HG03103 (cell line): ENCODE measurements at regions not wholly inside any gene's neighbourhood (a gene's known extent, or its start where the extent isn't known, plus 50 kb on each side); places are given as distances from the start of the nearest gene placed in this dataset.
"Not testable (repeated sequence)": the region's sequence is repeated elsewhere in the genome, so short reads cannot be mapped to it uniquely, and the experiment has no call there.

Experiments
- ATAC-seq: cut with Tn5 transposase; IDR thresholded peaks from one replicate; pipeline ENCODE4 v1.9.1; 2021; ENCODE audit warnings: low read depth; ENCODE audit not compliant: unreplicated experiment

DNA sequence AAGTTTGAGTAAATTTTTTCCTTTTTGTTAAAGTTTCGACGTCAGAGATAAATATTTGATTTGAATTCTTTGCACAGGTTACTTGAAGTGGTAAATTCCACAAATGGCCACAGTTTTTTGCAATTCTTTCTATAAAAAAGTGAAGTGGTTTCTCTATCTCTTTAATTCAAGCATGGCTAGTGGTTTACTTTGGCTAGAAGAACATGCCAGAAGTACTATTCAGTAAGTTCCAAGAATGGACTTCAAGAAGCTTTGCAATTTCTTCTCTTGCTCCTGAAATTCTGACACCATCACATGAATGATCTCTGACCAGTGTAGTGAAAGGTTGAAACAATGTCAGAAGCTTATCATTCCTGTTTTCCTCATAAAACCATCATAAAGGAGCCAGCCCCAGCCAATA lies 55.7 kb upstream of the RNPC3 start:
- ATAC-seq = no peak

DNA sequence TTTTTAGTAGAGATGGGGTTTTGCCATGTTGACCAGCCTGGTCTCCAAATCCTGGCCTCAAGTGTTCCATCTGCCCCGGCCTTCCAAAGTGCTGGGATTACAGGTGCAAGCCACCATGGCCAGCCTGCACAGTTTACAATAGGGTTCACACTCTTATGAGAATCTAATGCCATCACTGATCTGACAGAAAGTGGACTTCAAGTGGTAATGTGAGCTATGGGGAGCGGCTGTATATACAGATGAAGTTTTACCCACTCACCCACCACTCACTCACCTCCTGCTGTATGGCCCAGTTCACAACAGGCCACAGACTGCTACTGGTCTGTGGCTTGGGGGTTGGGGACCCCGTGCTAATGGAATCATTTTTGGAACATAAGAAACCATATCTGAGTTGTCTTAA lies 58.4 kb upstream of the RNPC3 start:
- no peak for ATAC-seq

DNA sequence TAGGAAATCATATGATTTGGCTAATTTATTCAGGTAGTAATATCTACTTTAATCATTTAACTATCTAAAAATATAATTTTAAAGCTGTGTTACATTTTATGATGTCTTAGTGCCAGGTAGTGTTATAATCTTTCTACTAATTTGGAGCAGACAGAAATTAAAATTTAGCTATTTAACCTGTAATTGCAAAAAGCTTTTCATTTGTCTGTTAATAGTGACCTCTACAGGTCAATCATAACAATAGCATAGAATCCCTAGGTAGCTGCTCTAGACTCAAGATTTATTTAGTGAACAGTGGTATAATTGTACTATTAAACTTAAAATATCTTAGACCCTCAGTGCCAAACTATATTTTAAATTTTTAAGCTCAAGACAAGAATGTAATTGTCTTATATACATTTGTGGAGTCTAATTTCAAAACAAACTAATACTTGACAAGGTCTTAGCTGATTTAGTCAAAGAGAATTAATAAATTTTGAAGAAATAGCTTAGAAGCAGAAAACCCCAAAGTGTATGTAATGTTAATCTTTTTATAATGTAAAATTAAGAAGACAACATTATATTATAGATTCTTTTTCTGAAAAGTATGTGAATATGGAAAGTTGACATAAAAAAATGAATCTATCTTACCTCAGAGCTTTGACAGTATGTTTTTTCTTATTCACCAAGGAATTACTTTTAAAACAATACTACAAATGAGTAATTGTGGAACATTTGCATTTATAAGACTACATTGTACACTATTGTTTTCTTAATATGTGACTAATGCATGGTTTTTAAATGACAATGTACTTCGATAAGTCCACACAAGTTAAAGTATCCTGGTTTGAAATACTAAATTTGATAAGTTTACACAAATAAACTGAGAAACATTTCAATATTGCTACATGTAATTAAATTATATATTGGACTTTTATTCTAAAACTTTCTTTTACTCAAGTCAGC lies 64.1 kb upstream of the RNPC3 start:
- ATAC-seq = peak; percentile 68

DNA sequence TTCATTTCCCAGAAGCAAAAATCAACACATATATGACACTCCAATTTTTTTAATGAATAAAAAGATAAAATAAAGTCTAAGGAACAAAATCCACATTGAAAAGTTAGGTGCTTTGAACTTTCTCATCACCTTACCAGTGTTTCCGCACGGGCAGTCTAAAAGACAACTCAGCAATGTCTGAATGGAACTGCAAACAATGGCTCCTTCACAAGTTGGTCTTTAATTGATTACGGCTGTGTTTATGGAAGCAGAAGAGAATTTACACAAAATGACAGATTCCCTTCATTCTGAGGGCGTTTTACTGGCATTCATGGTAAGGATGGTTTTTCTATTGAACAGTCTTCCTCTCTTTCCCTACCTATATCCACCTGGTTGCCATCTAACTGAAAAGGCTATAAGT lies 65.0 kb upstream of the RNPC3 start:
- ATAC-seq = no peak

DNA sequence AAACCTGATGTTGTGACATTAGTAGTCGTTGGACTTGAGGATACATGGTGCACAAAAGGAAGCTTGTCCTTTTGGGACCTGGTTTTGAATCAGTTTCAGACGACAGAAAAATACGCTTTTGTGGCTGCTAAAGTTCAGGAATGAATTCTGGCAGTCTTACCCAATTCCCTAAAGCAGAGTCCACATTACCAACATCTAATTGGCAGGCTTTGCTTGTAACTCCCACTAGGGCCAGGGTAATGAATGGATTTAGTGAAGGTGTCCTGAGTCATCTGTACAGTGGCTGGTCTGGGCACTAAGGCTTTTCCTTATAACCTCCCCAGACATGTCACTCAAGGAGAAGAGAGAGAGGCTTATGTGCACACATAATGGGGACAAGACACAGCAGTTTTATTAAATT lies 66.2 kb upstream of the RNPC3 start:
- no peak for ATAC-seq

DNA sequence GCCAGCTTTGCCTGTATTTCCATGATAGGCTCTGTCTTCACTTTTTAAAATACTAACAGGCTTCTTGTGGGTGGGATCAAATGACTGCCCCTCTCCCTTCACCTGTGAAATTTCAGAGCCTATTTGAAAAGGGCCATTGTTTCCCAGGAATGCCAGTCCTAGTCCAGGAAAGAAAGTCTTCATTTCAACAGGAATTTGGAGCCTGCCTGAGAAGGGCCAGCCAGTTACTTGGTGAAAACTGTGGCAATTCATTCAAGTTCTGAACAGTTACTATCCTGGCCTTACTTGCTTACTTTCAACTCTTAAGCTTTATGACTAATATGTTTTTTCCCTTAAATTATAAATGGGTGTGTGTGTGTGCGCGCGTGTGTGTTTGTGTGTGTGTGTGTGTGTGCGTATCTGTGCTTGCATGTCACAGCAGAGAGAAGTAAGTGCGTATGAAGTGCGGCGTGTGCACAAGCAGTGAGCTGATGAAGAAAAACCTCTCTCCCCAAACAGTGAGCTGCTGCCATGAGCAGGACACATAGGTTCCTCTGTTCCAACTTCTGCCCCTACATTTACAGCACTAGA lies 67.5 kb upstream of the RNPC3 start:
- no peak for ATAC-seq

DNA sequence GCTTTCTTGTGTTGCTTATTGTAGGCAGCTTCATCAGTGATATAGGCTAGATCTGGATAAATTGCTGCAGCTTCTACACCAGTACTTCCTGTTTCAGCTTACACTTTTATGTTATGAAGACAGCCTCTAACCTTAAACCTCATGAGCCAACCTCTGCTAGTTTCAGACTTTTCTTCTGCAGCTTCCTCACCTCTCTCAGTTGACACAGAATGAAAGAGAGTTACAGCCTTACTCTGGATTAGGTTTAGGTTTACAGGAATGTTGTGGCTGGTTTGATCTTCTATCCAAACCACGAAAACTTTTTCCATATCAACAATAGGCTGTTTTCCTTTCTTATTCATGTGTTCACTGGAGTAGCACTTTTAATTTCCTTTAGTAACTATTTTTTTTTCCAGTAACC lies 76.9 kb upstream of the RNPC3 start:
- no peak for ATAC-seq

DNA sequence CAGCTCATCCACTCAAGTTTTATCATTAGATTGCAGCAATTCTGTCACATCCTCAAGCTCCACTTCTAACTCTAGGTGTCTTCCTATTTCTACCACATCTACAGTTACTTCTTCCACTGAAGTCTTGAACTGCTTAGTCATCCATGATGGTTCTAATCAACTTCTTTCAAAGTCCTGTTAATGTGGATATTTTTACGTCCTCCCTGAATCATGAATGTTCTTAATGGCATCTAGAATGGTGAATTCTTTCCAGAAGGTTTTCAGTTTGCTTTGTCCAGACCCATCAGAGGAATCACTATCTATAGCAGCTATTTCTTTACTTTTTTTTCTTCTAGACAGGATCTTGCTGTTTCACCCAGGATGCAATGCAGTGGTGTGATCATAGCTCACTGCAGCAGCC lies 78.0 kb upstream of the RNPC3 start:
- no peak for ATAC-seq

DNA sequence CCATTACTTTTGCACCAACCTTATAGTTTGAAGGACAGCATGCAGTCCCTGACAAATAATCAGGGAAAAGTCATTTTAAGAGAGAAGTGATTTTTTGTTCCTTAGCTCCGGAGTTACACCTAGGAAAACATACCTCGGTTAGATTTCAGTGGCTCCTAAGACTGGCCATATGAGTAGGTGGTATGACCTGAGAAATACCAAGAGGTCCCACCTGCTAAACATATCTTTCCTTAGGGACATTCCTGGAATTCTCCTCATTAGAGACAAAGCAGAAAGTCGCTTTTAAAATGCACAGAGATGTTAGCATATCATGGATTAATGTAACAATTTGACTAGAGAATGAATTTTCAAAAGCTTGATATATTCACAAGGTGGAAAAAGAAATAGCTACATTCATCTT lies 84.2 kb upstream of the RNPC3 start:
- ATAC-seq = no peak

DNA sequence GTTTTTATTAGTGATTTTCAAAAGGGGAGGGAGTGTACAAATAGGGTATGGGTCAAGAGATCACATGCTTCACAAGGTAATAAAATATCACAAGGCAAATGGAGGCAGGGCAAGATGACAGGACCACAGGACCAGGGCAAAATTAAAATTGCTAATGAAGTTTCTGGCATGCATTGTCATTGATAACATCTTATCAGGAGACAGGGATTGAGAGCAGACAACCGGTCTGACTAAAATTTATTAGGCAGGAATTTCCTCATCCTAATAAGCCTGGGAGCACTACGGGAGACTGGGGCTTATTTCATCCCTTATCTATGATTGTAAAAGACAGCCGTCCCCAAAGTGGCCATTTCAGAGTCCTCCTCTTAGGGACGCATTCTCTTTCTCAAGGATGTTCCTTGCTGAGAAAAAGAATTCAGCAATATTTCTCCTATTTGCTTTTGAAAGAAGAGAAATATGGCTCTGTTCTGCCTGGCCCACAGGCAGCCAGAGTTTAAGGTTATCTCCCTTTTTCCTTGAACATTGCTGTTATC lies 88.9 kb upstream of the RNPC3 start:
- ATAC-seq = not testable (repeated sequence)

DNA sequence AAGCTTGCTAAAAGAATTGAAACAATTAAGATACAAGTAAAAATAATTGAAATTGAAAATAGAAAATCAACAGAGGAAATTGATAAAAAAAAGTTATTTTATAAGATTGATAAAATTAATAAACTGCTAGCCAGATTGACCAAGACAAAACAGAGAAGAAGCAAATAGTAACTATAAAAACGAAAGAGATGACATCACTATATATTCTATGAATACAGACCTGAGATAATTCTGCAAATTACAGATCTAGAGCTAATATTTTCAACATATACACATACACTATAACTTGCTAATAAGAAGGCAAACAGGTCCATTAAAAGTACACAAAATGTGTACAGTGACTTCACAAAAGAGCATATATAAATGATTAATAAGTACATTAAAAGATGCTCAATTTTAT lies 90.1 kb upstream of the RNPC3 start:
- no peak for ATAC-seq

DNA sequence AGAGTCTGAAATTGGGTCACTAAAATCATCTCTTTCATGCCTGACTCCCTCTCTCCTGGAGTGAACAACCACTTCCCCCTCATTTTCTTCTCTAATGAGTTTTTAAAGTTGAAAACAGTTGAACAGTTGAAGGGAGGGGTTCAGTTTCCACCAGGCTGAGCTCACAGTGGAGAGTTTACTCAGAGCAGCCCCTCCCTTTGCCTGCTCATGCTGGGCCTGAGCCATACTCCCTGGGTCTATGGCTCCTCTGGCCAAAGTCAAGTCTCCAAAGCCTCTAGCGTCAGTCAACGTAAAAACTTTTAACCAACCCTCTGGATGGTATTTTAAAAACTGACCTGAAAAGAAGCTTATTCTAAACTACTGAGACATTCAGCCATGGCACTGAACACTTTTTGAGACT lies 100.8 kb upstream of the RNPC3 start:
- no peak for ATAC-seq

DNA sequence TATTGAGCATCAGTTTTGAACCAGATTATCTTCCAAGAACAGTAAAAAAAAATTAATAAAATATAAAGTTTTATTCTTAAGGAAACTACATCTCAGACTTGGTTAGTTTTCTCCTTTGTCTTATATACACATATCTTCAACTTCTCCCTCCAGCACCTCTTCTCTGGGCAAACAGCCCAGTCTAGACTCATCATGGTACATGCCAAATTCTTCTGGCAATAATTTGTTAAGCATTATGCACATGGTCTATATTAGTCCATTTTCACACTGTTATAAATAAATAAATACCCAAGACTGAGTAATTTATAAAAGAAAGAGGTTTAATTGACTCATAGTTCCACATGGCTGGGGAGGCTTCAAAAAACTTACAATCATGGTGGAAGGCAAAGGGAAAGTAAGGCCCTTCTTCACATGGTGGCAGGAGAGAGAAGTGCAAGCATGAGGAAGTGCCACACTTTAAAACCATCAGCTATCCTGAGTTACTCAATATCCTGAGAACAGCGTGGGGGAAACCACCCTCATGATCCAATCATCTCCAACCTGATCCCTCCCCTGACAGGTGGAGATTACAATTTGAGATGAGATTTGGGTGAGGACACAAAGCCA lies 108.7 kb upstream of the RNPC3 start:
- ATAC-seq = no peak

DNA sequence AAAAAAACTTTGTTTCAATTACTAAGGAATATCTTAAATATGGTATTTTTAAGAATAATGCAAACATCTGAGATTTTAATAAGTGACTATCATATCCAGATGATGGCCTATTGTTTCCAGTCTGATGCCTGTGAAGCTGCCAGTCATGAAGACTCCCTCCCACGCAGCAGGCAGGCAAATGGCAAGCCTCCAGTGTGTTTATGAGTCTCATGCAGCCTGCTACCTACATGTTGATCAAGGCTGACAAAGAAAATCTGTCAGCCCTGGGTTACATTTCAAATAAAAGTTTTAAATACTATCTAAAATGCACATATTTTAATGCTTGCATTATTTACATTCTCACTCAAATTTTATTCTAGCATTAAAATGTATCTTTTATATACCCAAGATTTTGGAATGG lies 137.6 kb upstream of the RNPC3 start:
- ATAC-seq = no peak

DNA sequence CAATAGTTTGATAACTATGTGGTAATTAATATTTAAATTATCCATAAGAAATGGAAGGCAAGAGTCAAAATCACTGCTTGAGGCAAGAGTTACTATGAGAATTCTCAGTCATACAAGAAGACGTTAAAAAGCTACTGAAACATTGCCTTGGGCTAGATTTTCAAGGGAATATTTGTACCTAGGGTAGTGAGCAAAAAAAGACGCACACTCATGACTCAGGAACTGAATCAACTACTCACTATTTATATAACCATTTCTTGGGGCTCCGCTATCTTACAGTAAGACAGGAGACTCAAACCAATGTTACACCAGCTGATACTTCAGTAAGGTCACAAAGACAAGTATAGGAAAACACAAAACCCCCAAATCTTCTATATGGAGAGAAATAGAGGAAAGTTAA lies 151.5 kb upstream of the RNPC3 start:
- no peak for ATAC-seq

DNA sequence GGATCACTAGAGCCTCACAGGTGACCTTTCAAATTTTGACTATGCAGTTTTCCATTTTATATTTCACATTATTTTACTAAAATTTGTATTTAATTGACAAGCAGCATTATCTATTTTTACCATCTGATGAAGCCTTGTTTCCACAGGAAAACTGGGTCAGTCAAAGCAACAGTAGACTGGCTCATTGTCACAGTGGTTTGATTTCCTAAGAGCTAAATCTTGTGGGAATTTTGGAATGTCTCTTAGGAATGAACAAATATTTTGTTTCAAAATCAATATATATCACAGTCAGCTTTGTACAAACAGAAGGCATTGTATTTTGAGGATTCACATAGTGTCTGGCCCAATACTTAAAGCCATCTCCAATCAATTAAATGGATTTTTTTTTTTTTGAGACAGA lies 152.6 kb upstream of the RNPC3 start:
- ATAC-seq = no peak

DNA sequence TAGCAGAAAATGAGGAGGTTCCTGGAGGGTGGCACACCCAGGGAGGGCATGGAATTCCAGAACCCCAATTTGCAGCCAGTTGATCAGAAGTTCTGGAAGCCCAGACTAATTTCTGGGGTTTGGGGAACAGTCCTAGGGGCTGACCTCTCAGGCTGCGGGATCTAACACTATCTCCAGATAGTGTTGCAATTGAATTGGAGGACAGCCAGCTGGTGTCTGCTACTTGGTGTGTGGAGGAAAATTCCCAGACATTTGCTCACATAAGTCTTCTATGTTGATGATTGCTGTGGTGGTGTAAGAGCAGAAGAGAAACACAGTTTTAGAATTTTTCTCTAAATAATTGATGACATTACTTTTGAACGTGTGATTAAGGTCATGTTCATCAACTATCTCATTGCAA lies 154.3 kb upstream of the RNPC3 start:
- no peak for ATAC-seq

DNA sequence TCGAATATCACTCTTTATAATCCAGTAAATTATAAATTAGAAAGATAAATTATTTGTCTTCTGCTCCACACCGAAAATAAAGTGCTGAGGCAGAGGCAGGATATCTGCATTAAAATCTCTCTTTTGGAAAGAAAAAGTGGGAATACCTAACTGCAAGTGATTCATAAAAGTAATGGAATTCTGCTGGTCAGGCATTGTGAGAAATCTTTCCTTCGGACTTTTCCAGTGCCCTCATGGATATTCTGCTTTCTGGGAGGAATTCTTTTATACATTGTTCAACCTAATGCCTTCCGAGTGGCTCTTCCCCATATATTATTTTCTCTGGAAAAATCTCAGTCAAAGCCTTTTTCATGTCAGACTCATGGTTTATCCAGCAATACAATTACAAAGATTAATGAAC lies 158.3 kb upstream of the RNPC3 start:
- no peak for ATAC-seq

DNA sequence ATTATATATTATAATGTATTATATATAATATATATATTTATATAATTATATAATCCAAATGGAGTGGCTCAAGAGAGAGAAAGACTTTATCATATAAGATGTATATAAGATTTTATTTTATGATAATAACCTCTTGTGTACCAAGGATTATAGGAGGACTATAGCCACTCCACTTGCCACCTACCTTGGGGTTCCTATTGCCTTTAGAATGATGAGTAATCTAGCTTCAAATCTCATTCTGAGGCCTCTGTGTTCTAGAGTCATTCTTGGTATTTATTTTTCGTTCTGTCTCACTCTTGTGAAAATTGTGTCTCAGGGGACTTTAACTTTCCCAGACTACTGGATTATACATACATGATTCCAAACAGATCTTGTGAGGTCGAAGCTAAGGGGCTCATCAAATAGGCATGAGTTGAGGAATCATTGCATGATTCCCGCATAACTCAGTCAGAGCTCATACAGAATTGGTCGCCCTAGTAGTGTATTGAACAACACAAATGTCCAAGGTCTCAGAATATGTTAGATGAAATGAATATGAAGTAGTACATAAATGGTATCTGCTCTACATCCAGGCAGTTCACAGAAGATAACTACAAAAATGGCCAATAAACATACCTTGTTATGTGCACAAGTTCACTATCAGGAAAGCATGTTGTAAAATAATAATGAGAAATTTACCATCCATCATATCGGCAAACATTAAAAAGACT lies 159.5 kb upstream of the RNPC3 start:
- ATAC-seq = no peak

DNA sequence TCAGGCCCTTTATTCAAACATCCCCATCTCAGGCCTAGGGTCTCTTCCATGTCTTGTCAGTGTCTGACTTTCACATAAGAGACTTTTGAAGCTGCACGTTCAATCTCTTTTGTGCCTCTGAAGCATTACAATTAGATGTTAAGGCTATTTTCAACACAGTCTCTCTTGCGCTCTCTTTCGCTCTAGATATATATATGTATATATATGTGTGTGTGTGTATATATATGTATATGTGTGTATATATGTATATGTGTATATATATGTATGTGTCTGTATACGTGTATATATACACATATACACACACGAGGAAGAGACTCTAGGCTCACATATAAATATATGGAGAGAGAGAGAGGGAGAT lies 162.5 kb upstream of the RNPC3 start:
- no peak for ATAC-seq

DNA sequence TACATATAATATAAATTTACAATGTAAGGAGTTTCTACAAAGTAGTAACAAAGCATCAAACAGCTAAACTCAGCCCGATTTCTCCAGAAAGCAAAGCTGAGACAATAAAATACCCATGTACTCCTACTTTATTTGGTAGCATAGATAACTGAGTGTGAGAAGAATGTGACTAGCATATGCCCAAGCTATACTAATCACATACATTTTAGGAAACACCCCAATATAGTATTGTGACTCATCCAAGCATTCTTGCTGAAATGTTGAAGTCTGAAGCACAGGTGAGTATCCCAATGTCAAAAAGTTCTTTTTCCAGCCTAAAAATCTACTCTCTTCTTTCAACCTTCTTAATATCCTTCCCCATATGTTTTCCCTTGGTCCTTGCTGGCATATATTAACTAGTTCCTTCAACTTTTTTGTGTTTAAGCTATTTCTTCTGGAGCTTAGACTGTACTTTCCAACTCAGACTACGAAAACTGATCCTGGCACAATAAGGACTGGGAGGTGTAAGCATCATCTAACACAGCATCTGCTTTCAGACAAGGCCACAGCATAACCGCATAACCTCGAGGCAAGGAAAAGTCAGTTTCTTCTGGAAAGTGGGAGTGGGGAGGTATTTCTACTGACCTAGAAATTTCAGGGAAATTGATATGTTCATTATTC lies 163.0 kb upstream of the RNPC3 start:
- ATAC-seq = no peak
